Rectal smooth muscle tissue (tissue), 1 donor: ENCODE measurements at regions not wholly inside any gene's neighbourhood (a gene's known extent, or its start where the extent isn't known, plus 50 kb on each side); places are given as distances from the start of the nearest gene placed in this dataset.
A peak's percentile ranks its signal among the peaks of the same experiment; 100 is the strongest.

Experiments used
- H3K27ac ChIP-seq: one replicate; pipeline ENCODE4 v1.7.0; 2013; ENCODE audit warnings: low read depth, low read length, inconsistent platforms
- H3K27me3 ChIP-seq: one replicate; pipeline ENCODE4 v1.7.0; 2013; ENCODE audit warnings: low read length; ENCODE audit not compliant: control insufficient read depth, insufficient read depth
- H3K36me3 ChIP-seq: one replicate; pipeline ENCODE4 v1.7.0; 2013; ENCODE audit warnings: low read length; ENCODE audit not compliant: control insufficient read depth, insufficient read depth
- H3K4me1 ChIP-seq: one replicate; pipeline ENCODE4 v1.7.0; 2013; ENCODE audit warnings: low read length; ENCODE audit not compliant: control insufficient read depth, insufficient read depth
- H3K4me3 ChIP-seq: one replicate; pipeline ENCODE4 v1.7.0; 2013; ENCODE audit warnings: low read length
- H3K9ac ChIP-seq: one replicate; pipeline ENCODE4 v1.7.0; 2013; ENCODE audit warnings: low read length

- Histone ChIP-seq H3K4me3 (no peak overlapping the region), H3K4me1 (no peaks in the 10 kb centered on the region), H3K27ac (no peak overlapping the region), H3K27me3 (no peaks in the 10 kb centered on the region), H3K36me3 (no peaks in the 10 kb centered on the region), H3K9ac (no peak overlapping the region)
Observed at GRCh38 chr15:48046813-48047438, 73.9 kb upstream of the SLC24A5 start.

GRCh38 chr15:48049736-48050135 is 71.1 kb upstream of the SLC24A5 start:
- H3K4me1 ChIP-seq = no peaks in the 10 kb centered on the region
- no peaks in the 10 kb centered on the region for H3K36me3 ChIP-seq
- no peak overlapping the region for H3K9ac ChIP-seq
- H3K27ac ChIP-seq = no peak overlapping the region
- H3K27me3 ChIP-seq = no peaks in the 10 kb centered on the region
- H3K4me3 ChIP-seq = no peak overlapping the region

GRCh38 chr15:48052946-48053345 is 67.8 kb upstream of the SLC24A5 start:
- Histone ChIP-seq H3K27me3 (no peaks in the 10 kb centered on the region), H3K9ac (no peak overlapping the region), H3K4me1 (no peaks in the 10 kb centered on the region), H3K36me3 (no peaks in the 10 kb centered on the region), H3K27ac (no peak overlapping the region), H3K4me3 (no peak overlapping the region)

GRCh38 chr15:48058371-48058770 is 62.4 kb upstream of the SLC24A5 start:
- H3K36me3 ChIP-seq = no peaks in the 10 kb centered on the region
- H3K27me3 ChIP-seq = no peaks in the 10 kb centered on the region
- H3K4me3 ChIP-seq = no peak overlapping the region
- H3K27ac ChIP-seq = no peak overlapping the region
- no peaks in the 10 kb centered on the region for H3K4me1 ChIP-seq
- H3K9ac ChIP-seq = no peak overlapping the region

- no peaks in the 10 kb centered on the region for H3K27me3 ChIP-seq
- peak overlapping the region; percentile 33 for H3K4me3 ChIP-seq
- H3K36me3 ChIP-seq = no peaks in the 10 kb centered on the region
- no peaks in the 10 kb centered on the region for H3K4me1 ChIP-seq
- H3K9ac ChIP-seq = no peak overlapping the region
- H3K27ac ChIP-seq = no peak overlapping the region
Observed at GRCh38 chr15:48059791-48060190, 61.0 kb upstream of the SLC24A5 start.

GRCh38 chr15:48060396-48060795 is 60.4 kb upstream of the SLC24A5 start:
- Histone ChIP-seq H3K27ac (no peak overlapping the region), H3K4me3 (no peak overlapping the region), H3K4me1 (no peaks in the 10 kb centered on the region), H3K9ac (no peak overlapping the region), H3K27me3 (no peaks in the 10 kb centered on the region), H3K36me3 (no peaks in the 10 kb centered on the region)

GRCh38 chr15:48061605-48062004 is 59.2 kb upstream of the SLC24A5 start:
- Histone ChIP-seq H3K27ac (no peak overlapping the region), H3K36me3 (no peaks in the 10 kb centered on the region), H3K4me3 (no peak overlapping the region), H3K4me1 (no peaks in the 10 kb centered on the region), H3K9ac (no peak overlapping the region), H3K27me3 (peaks cover 2% of the 10 kb centered on the region)

- no peaks in the 10 kb centered on the region for H3K36me3 ChIP-seq
- H3K27ac ChIP-seq = no peak overlapping the region
- no peaks in the 10 kb centered on the region for H3K4me1 ChIP-seq
- no peak overlapping the region for H3K4me3 ChIP-seq
- H3K9ac ChIP-seq = no peak overlapping the region
- peaks cover 2% of the 10 kb centered on the region for H3K27me3 ChIP-seq
Observed at GRCh38 chr15:48062148-48062872, 58.5 kb upstream of the SLC24A5 start.

- Histone ChIP-seq H3K36me3 (no peaks in the 10 kb centered on the region), H3K4me3 (no peak overlapping the region), H3K9ac (no peak overlapping the region), H3K27ac (no peak overlapping the region), H3K27me3 (peaks cover 2% of the 10 kb centered on the region), H3K4me1 (no peaks in the 10 kb centered on the region)
Observed at GRCh38 chr15:48063411-48063985, 57.3 kb upstream of the SLC24A5 start.

- Histone ChIP-seq H3K27me3 (peaks cover 2% of the 10 kb centered on the region), H3K4me1 (no peaks in the 10 kb centered on the region), H3K9ac (no peak overlapping the region), H3K4me3 (no peak overlapping the region), H3K27ac (no peak overlapping the region), H3K36me3 (no peaks in the 10 kb centered on the region)
Observed at GRCh38 chr15:48064421-48064820, 56.4 kb upstream of the SLC24A5 start.

GRCh38 chr15:48066456-48066855 is 54.3 kb upstream of the SLC24A5 start:
- H3K36me3 ChIP-seq = no peaks in the 10 kb centered on the region
- H3K27me3 ChIP-seq = peaks cover 2% of the 10 kb centered on the region
- H3K27ac ChIP-seq = no peak overlapping the region
- H3K4me1 ChIP-seq = no peaks in the 10 kb centered on the region
- no peak overlapping the region for H3K9ac ChIP-seq
- H3K4me3 ChIP-seq = no peak overlapping the region
